ENCODE measurements at regions not wholly inside any gene's neighbourhood (a gene's known extent, or its start where the extent isn't known, plus 50 kb on each side); places are given as distances from the start of the nearest gene placed in this dataset.

DNA sequence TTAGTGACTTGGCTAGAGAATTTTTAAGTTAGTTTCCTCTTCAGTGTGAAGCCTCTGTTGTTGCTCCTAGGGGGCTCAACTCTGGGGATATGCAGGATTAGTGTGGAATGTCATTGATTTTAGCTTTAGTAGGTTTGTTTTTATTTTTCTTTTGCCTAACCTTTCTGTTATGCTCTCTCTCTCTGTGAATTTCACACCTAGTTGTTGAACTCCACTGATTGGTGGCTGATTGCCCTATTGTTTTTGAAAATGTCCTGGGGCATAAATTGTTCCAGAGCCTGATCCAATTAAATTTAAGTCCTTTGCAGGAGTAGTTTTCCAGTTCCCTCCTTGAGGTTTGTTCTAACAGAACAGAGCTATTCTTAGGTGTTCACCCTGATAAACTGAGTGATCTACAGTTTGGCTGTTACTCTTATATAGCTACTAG is 393.3 kb upstream of the CTSO start:
- CTCF ChIA-PET: interaction anchor here (0.9 to 1.5 kb wide), 2 partner anchors 31 to 262 kb away, joined by 3 to 4 read pairs; no protein-coding TSS in a partner anchor
- TF ChIP-seq, protein P1, sequence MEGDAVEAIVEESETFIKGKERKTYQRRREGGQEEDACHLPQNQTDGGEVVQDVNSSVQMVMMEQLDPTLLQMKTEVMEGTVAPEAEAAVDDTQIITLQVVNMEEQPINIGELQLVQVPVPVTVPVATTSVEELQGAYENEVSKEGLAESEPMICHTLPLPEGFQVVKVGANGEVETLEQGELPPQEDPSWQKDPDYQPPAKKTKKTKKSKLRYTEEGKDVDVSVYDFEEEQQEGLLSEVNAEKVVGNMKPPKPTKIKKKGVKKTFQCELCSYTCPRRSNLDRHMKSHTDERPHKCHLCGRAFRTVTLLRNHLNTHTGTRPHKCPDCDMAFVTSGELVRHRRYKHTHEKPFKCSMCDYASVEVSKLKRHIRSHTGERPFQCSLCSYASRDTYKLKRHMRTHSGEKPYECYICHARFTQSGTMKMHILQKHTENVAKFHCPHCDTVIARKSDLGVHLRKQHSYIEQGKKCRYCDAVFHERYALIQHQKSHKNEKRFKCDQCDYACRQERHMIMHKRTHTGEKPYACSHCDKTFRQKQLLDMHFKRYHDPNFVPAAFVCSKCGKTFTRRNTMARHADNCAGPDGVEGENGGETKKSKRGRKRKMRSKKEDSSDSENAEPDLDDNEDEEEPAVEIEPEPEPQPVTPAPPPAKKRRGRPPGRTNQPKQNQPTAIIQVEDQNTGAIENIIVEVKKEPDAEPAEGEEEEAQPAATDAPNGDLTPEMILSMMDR (IDR thresholded peaks at IDR 0.05; ENCODE audit: control extremely low read depth, extremely low read depth, low read depth, missing control alignments): no peak
- POLR2A ChIA-PET: no interaction called here
- no peak for DNase-seq (ENCODE audit: extremely low spot score)

DNA sequence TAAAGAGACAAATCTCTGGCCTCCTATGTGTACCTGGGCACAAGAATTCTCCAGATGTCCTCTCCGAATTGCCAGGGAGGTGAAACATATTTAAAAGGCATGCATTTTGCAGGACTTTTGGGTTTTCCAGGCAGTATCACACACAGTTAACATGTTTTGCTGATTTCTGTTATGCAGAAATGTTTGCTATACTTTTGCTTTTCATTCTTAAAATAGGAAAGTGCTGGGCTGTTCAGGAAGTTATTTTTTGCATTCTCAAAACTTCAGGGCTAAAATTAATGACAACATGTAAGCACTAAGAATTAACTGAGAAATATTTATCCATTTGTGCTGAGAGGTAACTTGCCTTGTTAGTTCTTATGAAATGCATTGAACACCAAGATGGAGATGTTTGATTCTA is 390.7 kb upstream of the CTSO start:
- no peak for DNase-seq (ENCODE audit: extremely low spot score)
- POLR2A ChIA-PET: no interaction called here
- TF ChIP-seq, protein P1 (IDR thresholded peaks at IDR 0.05; ENCODE audit: control extremely low read depth, extremely low read depth, low read depth, missing control alignments): no peak
- CTCF ChIA-PET: interaction anchor here (1.0 to 1.2 kb wide), 2 partner anchors 9 to 10 kb away, joined by 3 read pairs; no protein-coding TSS in a partner anchor

DNA sequence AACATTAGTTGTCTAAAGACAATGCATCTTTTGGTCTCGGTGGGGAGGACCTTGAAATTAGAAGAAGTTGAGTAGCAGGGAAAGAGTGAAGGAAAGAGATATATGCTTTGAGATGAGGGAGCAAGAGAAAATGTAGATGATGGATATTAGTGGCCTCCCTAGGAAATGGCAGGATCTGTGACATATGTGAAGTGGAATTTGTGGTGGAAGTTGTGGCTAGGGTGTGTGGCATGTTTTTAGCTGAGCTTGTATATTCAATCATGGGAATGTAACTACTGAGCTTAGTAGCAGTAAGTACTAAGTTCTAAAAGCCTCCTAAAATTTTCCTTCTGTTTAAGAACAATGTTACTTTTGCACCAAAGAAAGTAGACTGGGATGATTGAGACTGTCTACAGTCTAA is 382.8 kb upstream of the CTSO start:
- ChIA-PET POLR2A (no interaction called here), CTCF (no interaction called here)
- TF ChIP-seq, protein P1 (IDR thresholded peaks at IDR 0.05; ENCODE audit: control extremely low read depth, extremely low read depth, low read depth, missing control alignments): no peak
- no peak for DNase-seq (ENCODE audit: extremely low spot score)

DNA sequence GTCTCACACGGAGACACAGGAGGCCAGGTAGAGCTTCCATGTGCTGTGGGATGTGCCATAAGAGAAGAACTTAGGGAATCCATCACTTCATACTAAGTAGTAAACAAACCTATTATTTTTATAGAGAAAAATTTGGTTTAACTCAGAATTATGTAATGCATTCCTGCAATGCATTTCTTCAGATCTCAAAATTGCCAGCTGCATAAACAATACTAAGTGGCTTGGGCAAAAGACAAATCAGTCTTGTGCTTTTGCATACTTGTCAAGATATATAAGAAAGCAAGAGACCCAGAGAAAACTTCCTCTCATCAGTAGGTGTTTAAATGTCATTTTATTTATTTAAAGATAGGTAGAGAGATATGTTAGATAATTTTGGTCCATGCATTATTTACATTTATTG is 382.1 kb upstream of the CTSO start:
- CTCF ChIA-PET: interaction anchor here (1.5 kb wide), 1 partner anchor 8 kb away, joined by 3 read pairs; no protein-coding TSS in a partner anchor
- TF ChIP-seq, protein P1 (IDR thresholded peaks at IDR 0.05; ENCODE audit: control extremely low read depth, extremely low read depth, low read depth, missing control alignments): no peak
- DNase-seq (ENCODE audit: extremely low spot score): no peak
- POLR2A ChIA-PET: no interaction called here

DNA sequence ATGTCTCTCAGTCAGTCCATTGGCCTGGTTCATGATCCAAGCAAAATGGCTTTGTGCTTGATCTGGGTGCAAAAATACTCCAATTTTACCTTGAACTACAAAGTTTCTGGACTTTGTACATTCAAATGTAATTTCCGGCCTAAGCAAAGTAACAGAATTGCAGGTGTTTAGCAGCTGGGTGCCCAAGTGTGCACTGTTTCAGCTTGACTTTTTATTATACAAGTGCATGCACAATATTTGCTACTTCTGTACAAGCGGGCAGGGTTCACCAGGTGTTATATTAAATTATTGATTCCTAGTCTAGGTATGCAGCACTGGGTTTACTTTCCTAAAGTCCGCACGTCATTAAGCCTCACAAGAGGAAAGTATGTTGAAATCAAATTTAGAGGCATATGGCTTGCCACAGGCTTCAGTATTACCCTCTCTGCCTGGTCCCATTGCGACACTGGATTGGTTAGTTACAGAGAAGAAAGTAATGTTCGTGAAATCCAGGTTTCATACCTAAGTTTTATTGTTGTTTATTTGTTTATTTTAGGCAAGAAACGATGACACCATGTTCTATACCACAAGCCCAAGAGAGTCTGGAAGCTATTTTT is 376.9 kb upstream of the CTSO start:
- CTCF ChIA-PET: no interaction called here
- POLR2A ChIA-PET: no interaction called here
- no peak for DNase-seq (ENCODE audit: extremely low spot score)
- TF ChIP-seq, protein P1 (IDR thresholded peaks at IDR 0.05; ENCODE audit: control extremely low read depth, extremely low read depth, low read depth, missing control alignments): no peak

DNA sequence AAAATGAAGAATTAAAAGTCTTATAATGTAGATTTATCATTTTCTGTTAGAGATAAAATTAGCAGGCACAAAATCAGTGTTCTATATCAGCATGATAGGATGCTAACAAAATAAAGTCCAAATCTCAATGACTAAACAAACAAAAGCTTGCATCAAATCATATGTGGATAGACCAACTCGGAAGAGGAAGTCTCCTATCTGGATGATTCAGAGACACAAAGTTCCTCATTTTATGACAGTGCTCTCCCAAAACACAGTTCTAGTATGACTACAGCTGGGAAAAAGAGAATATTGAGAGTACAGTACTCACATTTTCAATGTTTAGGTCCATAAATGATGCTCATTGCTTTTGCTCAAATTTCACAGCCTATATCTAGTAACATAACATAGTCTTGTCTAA is 376.1 kb upstream of the CTSO start:
- POLR2A ChIA-PET: no interaction called here
- DNase-seq (ENCODE audit: extremely low spot score): no peak
- CTCF ChIA-PET: no interaction called here
- TF ChIP-seq, protein P1 (IDR thresholded peaks at IDR 0.05; ENCODE audit: control extremely low read depth, extremely low read depth, low read depth, missing control alignments): no peak
